Islet precursor cell (in vitro differentiated cells): ENCODE measurements at regions not wholly inside any gene's neighbourhood (a gene's known extent, or its start where the extent isn't known, plus 50 kb on each side); places are given as distances from the start of the nearest gene placed in this dataset.

Experiments
- DNase-seq: peaks from one replicate; pipeline ENCODE4 v3.0.0-alpha.2; 2018

GRCh38 chr2:120867290-120868241 is 131.9 kb downstream of the GLI2 start:
- peak; percentile 88 for DNase-seq

GRCh38 chr2:120868366-120868765 is 132.7 kb downstream of the GLI2 start:
- no peak for DNase-seq

- DNase-seq: no peak
These were observed 133.5 kb downstream of the GLI2 start for GRCh38 chr2:120869036-120869729.

- DNase-seq: no peak
These were observed 134.2 kb downstream of the GLI2 start for GRCh38 chr2:120869730-120870466.

GRCh38 chr2:120870467-120870788 is 134.8 kb downstream of the GLI2 start:
- no peak for DNase-seq

GRCh38 chr2:120871016-120871635 is 135.5 kb downstream of the GLI2 start:
- DNase-seq: no peak

GRCh38 chr2:120871881-120872620 is 136.4 kb downstream of the GLI2 start:
- no peak for DNase-seq

GRCh38 chr2:120873958-120874887 is 138.6 kb downstream of the GLI2 start:
- no peak for DNase-seq

GRCh38 chr2:120874888-120875275 is 139.2 kb downstream of the GLI2 start:
- no peak for DNase-seq

- no peak for DNase-seq
These were observed 139.8 kb downstream of the GLI2 start for GRCh38 chr2:120875431-120875830.

GRCh38 chr2:120876526-120877280 is 141.0 kb downstream of the GLI2 start:
- DNase-seq: no peak

GRCh38 chr2:120877409-120877808 is 141.7 kb downstream of the GLI2 start:
- no peak for DNase-seq

GRCh38 chr2:120878970-120879369 is 143.3 kb downstream of the GLI2 start:
- DNase-seq: no peak

- DNase-seq: no peak
These were observed 144.0 kb downstream of the GLI2 start for GRCh38 chr2:120879431-120880295.

- DNase-seq: no peak
These were observed 144.7 kb downstream of the GLI2 start for GRCh38 chr2:120880381-120880780.

GRCh38 chr2:120881981-120882788 is 146.5 kb downstream of the GLI2 start:
- DNase-seq: no peak

- DNase-seq: no peak
These were observed 148.2 kb downstream of the GLI2 start for GRCh38 chr2:120883607-120884440.
